BLaER1 (cell line): ENCODE measurements at regions not wholly inside any gene's neighbourhood (a gene's known extent, or its start where the extent isn't known, plus 50 kb on each side); places are given as distances from the start of the nearest gene placed in this dataset.
"Not testable (repeated sequence)": the region's sequence is repeated elsewhere in the genome, so short reads cannot be mapped to it uniquely, and the experiment has no call there.

ENCODE experiments used
- H3K27ac ChIP-seq: shearing (Covaris generic); formaldehyde crosslinking; 2 replicates; pipeline ENCODE4 v1.8.1; 2022
- H3K27me3 ChIP-seq: shearing (Covaris generic); formaldehyde crosslinking; 2 replicates; pipeline ENCODE4 v1.8.1; 2022
- H3K36me3 ChIP-seq: shearing (Covaris generic); formaldehyde crosslinking; 2 replicates; pipeline ENCODE4 v1.8.1; 2022
- H3K4me1 ChIP-seq: shearing (Covaris generic); formaldehyde crosslinking; 2 replicates; pipeline ENCODE4 v1.8.1; 2022
- H3K4me2 ChIP-seq: shearing (Covaris generic); formaldehyde crosslinking; 2 replicates; pipeline ENCODE4 v1.8.1; 2022
- H3K4me3 ChIP-seq: shearing (Covaris generic); formaldehyde crosslinking; 2 replicates; pipeline ENCODE4 v1.8.1; 2022
- H3K9ac ChIP-seq: shearing (Covaris generic); formaldehyde crosslinking; 2 replicates; pipeline ENCODE4 v1.8.1; 2022
- H3K9me3 ChIP-seq: shearing (Covaris generic); formaldehyde crosslinking; 2 replicates; pipeline ENCODE4 v1.8.1; 2022
- H4K20me1 ChIP-seq: shearing (Covaris generic); formaldehyde crosslinking; 2 replicates; pipeline ENCODE4 v1.8.1; 2022
- Cebpa-rat ChIP-seq: shearing (Covaris generic); IDR thresholded peaks from 2 replicates; pipeline ENCODE4 v1.8.1; 2022

- no peaks in the 10 kb centered on the region for H3K4me1 ChIP-seq
- H3K4me3 ChIP-seq = no peak overlapping the region
- no peak overlapping the region for H3K9ac ChIP-seq
- no peaks in the 10 kb centered on the region for H4K20me1 ChIP-seq
- TF ChIP-seq Cebpa-rat = no peak
- H3K4me2 ChIP-seq = no peak overlapping the region
- H3K36me3 ChIP-seq = no peaks in the 10 kb centered on the region
- no peaks in the 10 kb centered on the region for H3K27me3 ChIP-seq
- no peaks in the 10 kb centered on the region for H3K9me3 ChIP-seq
- no peak overlapping the region for H3K27ac ChIP-seq
These were observed 76.3 kb downstream of the MED10 start for GRCh38 chr5:6302075-6302474.

- no peak overlapping the region for H3K27ac ChIP-seq
- no peak overlapping the region for H3K9ac ChIP-seq
- H4K20me1 ChIP-seq = no peaks in the 10 kb centered on the region
- no peaks in the 10 kb centered on the region for H3K9me3 ChIP-seq
- H3K27me3 ChIP-seq = no peaks in the 10 kb centered on the region
- H3K36me3 ChIP-seq = no peaks in the 10 kb centered on the region
- TF ChIP-seq Cebpa-rat = no peak
- no peak overlapping the region for H3K4me3 ChIP-seq
- no peak overlapping the region for H3K4me2 ChIP-seq
- no peaks in the 10 kb centered on the region for H3K4me1 ChIP-seq
These were observed 81.8 kb downstream of the MED10 start for GRCh38 chr5:6296524-6296923.

- no peak for TF ChIP-seq Cebpa-rat
- no peaks in the 10 kb centered on the region for H3K36me3 ChIP-seq
These were observed 86.4 kb downstream of the MED10 start for GRCh38 chr5:6291961-6292360.

GRCh38 chr5:6289239-6289638, 89.1 kb downstream of the MED10 start:
- H3K4me1 ChIP-seq = no peaks in the 10 kb centered on the region
- 0 out of 2 replicates have a peak, but pooled peaks cover 5% of the 10 kb centered on the region for H3K9me3 ChIP-seq
- H3K27ac ChIP-seq = no peak overlapping the region
- no peaks in the 10 kb centered on the region for H3K36me3 ChIP-seq
- H3K4me2 ChIP-seq = no peak overlapping the region
- no peak for TF ChIP-seq Cebpa-rat
- H3K4me3 ChIP-seq = no peak overlapping the region
- no peaks in the 10 kb centered on the region for H4K20me1 ChIP-seq
- H3K9ac ChIP-seq = no peak overlapping the region
- no peaks in the 10 kb centered on the region for H3K27me3 ChIP-seq

More at GRCh38 chr5:6291961-6292360, 86.4 kb downstream of the MED10 start:
- H3K27ac ChIP-seq = no peak overlapping the region
- H4K20me1 ChIP-seq = no peaks in the 10 kb centered on the region
- no peak overlapping the region for H3K4me3 ChIP-seq
- H3K9me3 ChIP-seq = no peaks in the 10 kb centered on the region
- no peak overlapping the region for H3K4me2 ChIP-seq
- no peaks in the 10 kb centered on the region for H3K4me1 ChIP-seq
- no peak overlapping the region for H3K9ac ChIP-seq
- no peaks in the 10 kb centered on the region for H3K27me3 ChIP-seq

- Histone ChIP-seq H3K9me3 (0 out of 2 replicates have a peak, but pooled peaks cover 5% of the 10 kb centered on the region), H3K27me3 (no peaks in the 10 kb centered on the region), H3K36me3 (no peaks in the 10 kb centered on the region), H3K9ac (no peak overlapping the region), H3K4me3 (no peak overlapping the region), H4K20me1 (no peaks in the 10 kb centered on the region), H3K4me2 (no peak overlapping the region), H3K27ac (no peak overlapping the region), H3K4me1 (no peaks in the 10 kb centered on the region)
- no peak for TF ChIP-seq Cebpa-rat
These were observed 91.2 kb downstream of the MED10 start for GRCh38 chr5:6287176-6287575.

GRCh38 chr5:6286404-6286803, 91.9 kb downstream of the MED10 start:
- TF ChIP-seq Cebpa-rat = no peak
- Histone ChIP-seq H3K4me1 (no peaks in the 10 kb centered on the region), H3K9ac (no peak overlapping the region), H3K36me3 (no peaks in the 10 kb centered on the region), H4K20me1 (no peaks in the 10 kb centered on the region), H3K4me3 (no peak overlapping the region), H3K27ac (no peak overlapping the region), H3K9me3 (0 out of 2 replicates have a peak, but pooled peaks cover 5% of the 10 kb centered on the region), H3K27me3 (no peaks in the 10 kb centered on the region), H3K4me2 (no peak overlapping the region)

GRCh38 chr5:6284491-6284890, 93.9 kb downstream of the MED10 start:
- H3K4me2 ChIP-seq, H3K36me3 ChIP-seq, H4K20me1 ChIP-seq, H3K9ac ChIP-seq, H3K4me3 ChIP-seq, H3K27me3 ChIP-seq, H3K4me1 ChIP-seq, H3K27ac ChIP-seq, H3K9me3 ChIP-seq: not testable (repeated sequence)

GRCh38 chr5:6282352-6282751, 96.0 kb downstream of the MED10 start:
- Histone ChIP-seq H3K27me3 (no peaks in the 10 kb centered on the region), H3K9me3 (0 out of 2 replicates have a peak, but pooled peaks cover 5% of the 10 kb centered on the region), H3K36me3 (no peaks in the 10 kb centered on the region), H3K4me3 (no peak overlapping the region), H4K20me1 (no peaks in the 10 kb centered on the region), H3K9ac (no peak overlapping the region), H3K4me2 (no peak overlapping the region), H3K4me1 (no peaks in the 10 kb centered on the region), H3K27ac (no peak overlapping the region)
- TF ChIP-seq Cebpa-rat = no peak

- H3K36me3 ChIP-seq = no peaks in the 10 kb centered on the region
- no peak overlapping the region for H3K27ac ChIP-seq
- H4K20me1 ChIP-seq = no peaks in the 10 kb centered on the region
- H3K9me3 ChIP-seq = 0 out of 2 replicates have a peak, but pooled peaks cover 5% of the 10 kb centered on the region
- H3K4me1 ChIP-seq = no peaks in the 10 kb centered on the region
- no peak overlapping the region for H3K9ac ChIP-seq
- H3K4me3 ChIP-seq = no peak overlapping the region
- H3K27me3 ChIP-seq = no peaks in the 10 kb centered on the region
- no peak overlapping the region for H3K4me2 ChIP-seq
- no peak for TF ChIP-seq Cebpa-rat
These were observed 96.5 kb downstream of the MED10 start for GRCh38 chr5:6281818-6282217.

GRCh38 chr5:6280425-6281100, 97.8 kb downstream of the MED10 start:
- H4K20me1 ChIP-seq = no peaks in the 10 kb centered on the region
- H3K9me3 ChIP-seq = 0 out of 2 replicates have a peak, but pooled peaks cover 5% of the 10 kb centered on the region
- H3K36me3 ChIP-seq = no peaks in the 10 kb centered on the region
- H3K9ac ChIP-seq = no peak overlapping the region
- H3K4me3 ChIP-seq = no peak overlapping the region
- H3K4me1 ChIP-seq = no peaks in the 10 kb centered on the region
- no peak for TF ChIP-seq Cebpa-rat
- no peak overlapping the region for H3K27ac ChIP-seq
- H3K4me2 ChIP-seq = no peak overlapping the region
- no peaks in the 10 kb centered on the region for H3K27me3 ChIP-seq

- 0 out of 2 replicates have a peak, but pooled peaks cover 3% of the 10 kb centered on the region for H3K9me3 ChIP-seq
- H3K4me2 ChIP-seq = no peak overlapping the region
- no peak overlapping the region for H3K27ac ChIP-seq
- H3K9ac ChIP-seq = no peak overlapping the region
- TF ChIP-seq Cebpa-rat = no peak
- no peaks in the 10 kb centered on the region for H3K36me3 ChIP-seq
- H3K27me3 ChIP-seq = no peaks in the 10 kb centered on the region
- H3K4me3 ChIP-seq = no peak overlapping the region
- H3K4me1 ChIP-seq = no peaks in the 10 kb centered on the region
- H4K20me1 ChIP-seq = no peaks in the 10 kb centered on the region
These were observed 98.7 kb downstream of the MED10 start for GRCh38 chr5:6279607-6280006.
